KMS-11 (cell line): ENCODE measurements at regions not wholly inside any gene's neighbourhood (a gene's known extent, or its start where the extent isn't known, plus 50 kb on each side); places are given as distances from the start of the nearest gene placed in this dataset.

Experiments
- H2AFZ ChIP-seq: fragments of 200-600 bp; sonication (generic); 2 replicates; pipeline ENCODE4 v1.6.1; 2016; ENCODE audit warnings: antibody characterized with exemption, mixed run types, low read depth
- H3K27ac ChIP-seq: fragments of 200-600 bp; sonication (generic); 2 replicates; pipeline ENCODE4 v1.6.1; 2016; ENCODE audit warnings: mild to moderate bottlenecking, mixed run types
- H3K27me3 ChIP-seq: fragments of 200-600 bp; sonication (generic); 2 replicates; pipeline ENCODE4 v1.6.1; 2017; ENCODE audit warnings: mild to moderate bottlenecking, low read depth, mixed run types, moderate library complexity; ENCODE audit not compliant: insufficient read depth
- H3K36me3 ChIP-seq: fragments of 200-600 bp; sonication (generic); 2 replicates; pipeline ENCODE4 v1.6.1; 2017; ENCODE audit warnings: mild to moderate bottlenecking, mixed run types; ENCODE audit not compliant: insufficient read depth
- H3K4me1 ChIP-seq: fragments of 200-600 bp; sonication (generic); 2 replicates; pipeline ENCODE4 v1.6.1; 2016; ENCODE audit warnings: mild to moderate bottlenecking, low read depth, mixed run types; ENCODE audit not compliant: poor library complexity, severe bottlenecking
- H3K4me2 ChIP-seq: fragments of 200-600 bp; sonication (generic); 2 replicates; pipeline ENCODE4 v1.7.0; 2016; ENCODE audit warnings: mild to moderate bottlenecking, mixed run types
- H3K4me3 ChIP-seq: fragments of 200-600 bp; sonication (generic); IDR thresholded peaks from 2 replicates; pipeline ENCODE4 v1.6.1; 2017; ENCODE audit warnings: low read depth, low read length, mixed read lengths; ENCODE audit not compliant: insufficient read depth
- H3K79me2 ChIP-seq: fragments of 200-600 bp; sonication (generic); 2 replicates; pipeline ENCODE4 v1.6.1; 2016; ENCODE audit warnings: low read depth, mixed run types; ENCODE audit not compliant: insufficient read depth
- H3K9ac ChIP-seq: fragments of 200-600 bp; sonication (generic); 2 replicates; pipeline ENCODE4 v1.6.1; 2016; ENCODE audit warnings: mild to moderate bottlenecking, mixed run types
- H4K20me1 ChIP-seq: fragments of 200-600 bp; sonication (generic); 2 replicates; pipeline ENCODE4 v1.6.1; 2016; ENCODE audit warnings: mild to moderate bottlenecking, mixed run types; ENCODE audit not compliant: insufficient read depth
- TF ChIP-seq, protein P1 (sequence below): fragments of 200-600 bp; sonication (generic); conservative IDR thresholded peaks from 2 replicates; pipeline ENCODE4 v1.6.1; 2017; ENCODE audit warnings: low read depth, mild to moderate bottlenecking, antibody characterized with exemption, low read length, moderate library complexity, mixed read lengths

DNA sequence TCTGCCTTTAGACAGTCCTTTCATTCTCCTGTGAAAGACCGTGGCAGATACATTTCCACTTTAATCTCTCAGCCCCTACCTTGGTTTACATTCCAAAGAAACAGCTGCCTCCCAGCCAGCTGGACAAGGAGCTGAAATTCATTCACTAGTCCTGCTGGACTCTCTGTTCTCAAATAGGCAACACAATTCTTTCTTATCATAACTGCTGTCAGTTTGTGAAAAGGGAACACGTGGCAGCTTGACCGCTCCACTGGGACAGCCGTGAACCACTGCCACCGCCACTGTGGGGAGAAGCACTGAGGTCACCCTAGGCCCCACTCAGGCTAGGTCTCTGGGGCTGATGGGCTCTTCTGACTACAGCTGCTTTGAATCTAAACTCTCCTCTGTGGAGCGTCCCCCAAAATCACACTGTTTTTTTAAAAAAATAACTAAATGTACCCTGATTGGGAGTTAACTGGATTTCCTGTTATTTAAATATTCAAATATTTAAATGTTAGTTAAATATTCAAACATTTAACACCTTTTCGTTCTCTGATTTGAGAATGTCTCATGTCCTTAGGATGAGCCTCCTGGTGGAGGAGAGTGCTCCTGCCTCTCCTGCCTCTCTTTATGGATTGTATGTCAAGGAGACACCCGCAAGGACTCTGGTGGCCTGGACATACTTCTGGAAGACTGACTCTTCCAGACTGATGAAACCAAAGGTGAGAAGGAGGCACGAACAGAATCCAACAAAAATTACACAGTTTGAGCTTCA is 120.1 kb downstream of the BOD1 start:
- H3K27me3 ChIP-seq, result no peaks in the 10 kb centered on the region
- H3K79me2 ChIP-seq, result no peaks in the 10 kb centered on the region
- no peak overlapping the region for H3K4me3 ChIP-seq
- no peaks in the 10 kb centered on the region for H4K20me1 ChIP-seq
- H3K36me3 ChIP-seq, result no peaks in the 10 kb centered on the region
- TF ChIP-seq, protein P1, sequence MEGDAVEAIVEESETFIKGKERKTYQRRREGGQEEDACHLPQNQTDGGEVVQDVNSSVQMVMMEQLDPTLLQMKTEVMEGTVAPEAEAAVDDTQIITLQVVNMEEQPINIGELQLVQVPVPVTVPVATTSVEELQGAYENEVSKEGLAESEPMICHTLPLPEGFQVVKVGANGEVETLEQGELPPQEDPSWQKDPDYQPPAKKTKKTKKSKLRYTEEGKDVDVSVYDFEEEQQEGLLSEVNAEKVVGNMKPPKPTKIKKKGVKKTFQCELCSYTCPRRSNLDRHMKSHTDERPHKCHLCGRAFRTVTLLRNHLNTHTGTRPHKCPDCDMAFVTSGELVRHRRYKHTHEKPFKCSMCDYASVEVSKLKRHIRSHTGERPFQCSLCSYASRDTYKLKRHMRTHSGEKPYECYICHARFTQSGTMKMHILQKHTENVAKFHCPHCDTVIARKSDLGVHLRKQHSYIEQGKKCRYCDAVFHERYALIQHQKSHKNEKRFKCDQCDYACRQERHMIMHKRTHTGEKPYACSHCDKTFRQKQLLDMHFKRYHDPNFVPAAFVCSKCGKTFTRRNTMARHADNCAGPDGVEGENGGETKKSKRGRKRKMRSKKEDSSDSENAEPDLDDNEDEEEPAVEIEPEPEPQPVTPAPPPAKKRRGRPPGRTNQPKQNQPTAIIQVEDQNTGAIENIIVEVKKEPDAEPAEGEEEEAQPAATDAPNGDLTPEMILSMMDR, result no peak
- H3K4me2 ChIP-seq, result no peak overlapping the region
- H3K27ac ChIP-seq, result no peak overlapping the region
- H2AFZ ChIP-seq, result no peak overlapping the region
- H3K4me1 ChIP-seq, result no peaks in the 10 kb centered on the region
- no peak overlapping the region for H3K9ac ChIP-seq

DNA sequence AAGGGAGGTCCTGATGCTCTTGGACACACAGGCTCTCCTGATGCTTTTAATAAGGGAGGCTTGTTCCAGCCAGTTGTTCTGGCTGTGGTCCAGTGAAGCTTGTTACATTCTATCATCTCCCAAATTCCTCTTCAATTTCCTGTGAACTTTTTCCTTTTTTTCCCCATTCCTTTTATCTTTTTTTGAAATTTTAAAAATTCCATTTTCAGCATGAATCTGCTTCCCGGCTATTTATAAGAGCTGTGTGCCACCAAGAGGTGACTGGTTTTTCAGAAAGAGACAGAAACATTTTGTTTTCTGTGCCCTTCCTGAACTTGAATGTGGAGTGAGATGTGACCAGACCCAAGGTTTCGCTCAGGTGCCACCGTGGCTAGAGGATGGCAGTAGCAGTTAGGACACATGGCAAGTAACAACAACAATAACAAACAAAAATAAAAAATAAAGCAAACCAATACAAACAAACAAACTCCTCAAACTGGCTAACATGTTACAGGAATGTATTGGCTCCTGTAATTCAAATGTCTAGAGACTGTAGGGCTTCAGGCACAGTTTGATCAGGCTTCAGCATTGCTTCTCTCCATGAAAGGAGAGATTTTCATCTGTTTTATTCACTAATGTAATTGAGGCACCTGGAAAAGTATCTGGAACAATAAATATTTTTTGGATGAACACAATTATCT is 121.1 kb downstream of the BOD1 start:
- Histone ChIP-seq H3K79me2 (no peaks in the 10 kb centered on the region), H3K4me3 (no peak overlapping the region), H4K20me1 (no peaks in the 10 kb centered on the region), H2AFZ (no peak overlapping the region), H3K36me3 (no peaks in the 10 kb centered on the region), H3K27me3 (no peaks in the 10 kb centered on the region), H3K4me2 (no peak overlapping the region), H3K27ac (no peak overlapping the region), H3K9ac (no peak overlapping the region), H3K4me1 (no peaks in the 10 kb centered on the region)
- TF ChIP-seq, protein P1, result no peak

DNA sequence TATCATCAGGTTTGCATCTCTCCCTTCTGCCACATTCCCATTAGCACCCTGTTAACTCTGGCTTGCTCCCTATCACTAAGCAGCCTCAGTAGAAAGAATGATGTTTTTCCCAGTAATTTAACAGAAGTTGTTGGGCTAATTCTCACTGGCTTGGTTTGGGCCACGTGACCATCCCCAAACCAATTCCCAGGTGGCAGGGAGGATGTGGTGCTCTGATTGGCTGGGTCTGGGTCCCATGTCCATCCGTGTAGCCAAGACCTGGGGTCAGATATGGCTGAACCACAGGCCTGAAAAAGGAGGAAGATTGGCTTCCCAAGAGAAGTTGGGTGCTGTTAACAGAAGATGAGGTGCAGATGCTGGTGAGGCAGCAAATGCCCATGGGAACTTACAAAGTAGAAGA is 122.0 kb downstream of the BOD1 start:
- no peak overlapping the region for H3K27ac ChIP-seq
- H3K36me3 ChIP-seq, result no peaks in the 10 kb centered on the region
- no peak overlapping the region for H2AFZ ChIP-seq
- H3K9ac ChIP-seq, result no peak overlapping the region
- no peak overlapping the region for H3K4me3 ChIP-seq
- no peaks in the 10 kb centered on the region for H3K4me1 ChIP-seq
- no peak overlapping the region for H3K4me2 ChIP-seq
- no peaks in the 10 kb centered on the region for H4K20me1 ChIP-seq
- TF ChIP-seq, protein P1, result no peak
- H3K79me2 ChIP-seq, result no peaks in the 10 kb centered on the region
- no peaks in the 10 kb centered on the region for H3K27me3 ChIP-seq

DNA sequence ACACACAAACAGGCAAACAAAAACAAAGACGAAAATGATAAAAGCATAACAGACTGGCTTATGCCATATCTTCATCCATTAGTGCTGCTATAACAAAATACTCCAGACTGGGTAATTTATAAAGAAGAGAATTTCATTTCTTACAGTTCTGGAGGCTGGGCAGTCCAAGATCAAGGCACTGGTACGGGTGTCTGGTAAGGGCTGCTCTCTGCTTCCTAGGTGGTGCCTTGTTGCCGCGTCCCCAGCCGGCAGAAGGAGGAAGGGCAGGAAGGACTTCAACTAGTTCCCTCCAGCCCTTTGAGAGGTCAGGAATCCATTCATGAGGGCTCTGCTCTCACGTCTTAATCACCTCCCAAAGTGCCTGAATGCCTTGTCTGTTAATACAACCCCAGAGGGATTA is 122.6 kb downstream of the BOD1 start:
- Histone ChIP-seq H3K27ac (no peak overlapping the region), H3K4me3 (no peak overlapping the region), H3K36me3 (no peaks in the 10 kb centered on the region), H3K27me3 (no peaks in the 10 kb centered on the region), H4K20me1 (no peaks in the 10 kb centered on the region), H3K4me2 (no peak overlapping the region), H3K4me1 (no peaks in the 10 kb centered on the region), H3K79me2 (no peaks in the 10 kb centered on the region), H2AFZ (no peak overlapping the region), H3K9ac (no peak overlapping the region)
- TF ChIP-seq, protein P1, result no peak
